OCI-LY3 (cell line): ENCODE measurements at regions not wholly inside any gene's neighbourhood (a gene's known extent, or its start where the extent isn't known, plus 50 kb on each side); places are given as distances from the start of the nearest gene placed in this dataset.

ENCODE experiments used
- EZH2phosphoT487 ChIP-seq: fragments of 200-600 bp; shearing (Covaris generic); IDR thresholded peaks from 2 replicates; pipeline ENCODE4 v1.6.1; 2018; ENCODE audit warnings: antibody characterized with exemption, mixed run types, low read depth
- TF ChIP-seq, protein P1 (sequence below): fragments of 200-600, 300-600 bp; sonication (generic); IDR thresholded peaks from 2 replicates; pipeline ENCODE4 v1.5.1; 2014; ENCODE audit warnings: antibody characterized with exemption, low read length, low read depth

DNA sequence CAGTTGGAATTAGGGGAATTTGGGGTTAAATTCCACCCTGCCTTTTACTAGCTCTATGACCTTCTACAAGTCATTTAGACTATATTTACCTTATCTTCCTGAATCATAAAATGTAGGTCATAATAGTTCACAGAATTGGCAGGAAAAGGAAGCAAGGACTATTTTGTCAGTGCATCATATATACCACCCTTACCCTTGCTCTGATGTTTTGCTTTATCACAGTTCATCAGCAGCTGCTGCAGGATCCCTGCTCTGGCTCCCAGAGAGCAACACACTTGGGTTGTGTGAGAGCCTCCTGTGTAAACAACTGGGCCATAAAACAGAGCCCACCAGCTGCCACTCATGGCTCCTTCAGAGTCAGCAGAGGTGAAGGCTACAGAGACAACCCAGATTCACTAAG, 631.6 kb upstream of the CAMK1G start:
- TF ChIP-seq, protein P1, sequence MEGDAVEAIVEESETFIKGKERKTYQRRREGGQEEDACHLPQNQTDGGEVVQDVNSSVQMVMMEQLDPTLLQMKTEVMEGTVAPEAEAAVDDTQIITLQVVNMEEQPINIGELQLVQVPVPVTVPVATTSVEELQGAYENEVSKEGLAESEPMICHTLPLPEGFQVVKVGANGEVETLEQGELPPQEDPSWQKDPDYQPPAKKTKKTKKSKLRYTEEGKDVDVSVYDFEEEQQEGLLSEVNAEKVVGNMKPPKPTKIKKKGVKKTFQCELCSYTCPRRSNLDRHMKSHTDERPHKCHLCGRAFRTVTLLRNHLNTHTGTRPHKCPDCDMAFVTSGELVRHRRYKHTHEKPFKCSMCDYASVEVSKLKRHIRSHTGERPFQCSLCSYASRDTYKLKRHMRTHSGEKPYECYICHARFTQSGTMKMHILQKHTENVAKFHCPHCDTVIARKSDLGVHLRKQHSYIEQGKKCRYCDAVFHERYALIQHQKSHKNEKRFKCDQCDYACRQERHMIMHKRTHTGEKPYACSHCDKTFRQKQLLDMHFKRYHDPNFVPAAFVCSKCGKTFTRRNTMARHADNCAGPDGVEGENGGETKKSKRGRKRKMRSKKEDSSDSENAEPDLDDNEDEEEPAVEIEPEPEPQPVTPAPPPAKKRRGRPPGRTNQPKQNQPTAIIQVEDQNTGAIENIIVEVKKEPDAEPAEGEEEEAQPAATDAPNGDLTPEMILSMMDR: no peak
- TF ChIP-seq EZH2phosphoT487: no peak
